Lung (tissue), 11 donors: ENCODE measurements at regions not wholly inside any gene's neighbourhood (a gene's known extent, or its start where the extent isn't known, plus 50 kb on each side); places are given as distances from the start of the nearest gene placed in this dataset.

Experiments used
- ATAC-seq: fragments of 200-7000 bp; cut with Tn5 transposase; one replicate; pipeline ENCODE4 v1.9.1; 2020; ENCODE audit warnings: moderate number of reproducible peaks; ENCODE audit not compliant: insufficient read depth, low FRiP score
- DNase-seq, 3 donors: peaks; one replicate each; pipeline ENCODE4 v3.0.0-alpha.2; 2013 to 2017
- H3K27ac ChIP-seq, 2 donors: one replicate each; pipeline ENCODE4 v1.5.1; 2013; ENCODE audit warnings: mild to moderate bottlenecking in 2 of 2, moderate library complexity in 2 of 2, control low read depth in 1 of 2, inconsistent platforms in 1 of 2, low read depth in 1 of 2, low read length in 1 of 2
- H3K27me3 ChIP-seq, 3 donors: one replicate each; pipeline ENCODE4 v1.5.1; 2013; ENCODE audit warnings: low read length in 2 of 3; ENCODE audit not compliant: control insufficient read depth in 3 of 3, insufficient read depth in 3 of 3
- H3K36me3 ChIP-seq, 4 donors: one replicate each; pipeline ENCODE4 v1.5.1; 2013; ENCODE audit warnings: low read length in 4 of 4, mild to moderate bottlenecking in 1 of 4, moderate library complexity in 1 of 4; ENCODE audit not compliant: control insufficient read depth in 4 of 4, insufficient read depth in 4 of 4
- H3K4me1 ChIP-seq, 5 donors: one replicate each; pipeline ENCODE4 v1.5.1; 2013; ENCODE audit warnings: low read length in 5 of 5, mild to moderate bottlenecking in 2 of 5, moderate library complexity in 1 of 5; ENCODE audit not compliant: control insufficient read depth in 5 of 5, insufficient read depth in 5 of 5
- H3K4me3 ChIP-seq: one replicate; pipeline ENCODE4 v1.5.1; 2013; ENCODE audit warnings: mild to moderate bottlenecking, control low read depth, moderate library complexity
- H3K9ac ChIP-seq, 2 donors: one replicate each; pipeline ENCODE4 v1.5.1; 2013; ENCODE audit warnings: low read length in 2 of 2, control low read depth in 1 of 2; ENCODE audit not compliant: insufficient read depth in 1 of 2
- H3K9me3 ChIP-seq, 4 donors: one replicate each; pipeline ENCODE4 v1.5.1; 2013; ENCODE audit warnings: low read length in 3 of 4, mild to moderate bottlenecking in 1 of 4, moderate library complexity in 1 of 4; ENCODE audit not compliant: control insufficient read depth in 4 of 4, insufficient read depth in 3 of 4
- WGBS, 2 donors: extraction: QIAGEN DNeasy Blood & Tissue Kit; methylation state at CpG; one replicate each; pipeline ENCODE4 v1.1.7; 2013; 5-methylcytosine and 5-hydroxymethylcytosine counted together
- TF ChIP-seq, protein P1 (sequence below): IDR thresholded peaks from 2 replicates; pipeline ENCODE4 v1.5.1; 2012; ENCODE audit warnings: mild to moderate bottlenecking; ENCODE audit errors: control extremely low read depth, extremely low read depth
- donor health status: control.
- donor health status: control.
- donor health status: Bipolar disorder and iron deficiency.
- donor health status: healthy.
- donor health status: DM: yes; HTN: yes; CAD: no.

DNA sequence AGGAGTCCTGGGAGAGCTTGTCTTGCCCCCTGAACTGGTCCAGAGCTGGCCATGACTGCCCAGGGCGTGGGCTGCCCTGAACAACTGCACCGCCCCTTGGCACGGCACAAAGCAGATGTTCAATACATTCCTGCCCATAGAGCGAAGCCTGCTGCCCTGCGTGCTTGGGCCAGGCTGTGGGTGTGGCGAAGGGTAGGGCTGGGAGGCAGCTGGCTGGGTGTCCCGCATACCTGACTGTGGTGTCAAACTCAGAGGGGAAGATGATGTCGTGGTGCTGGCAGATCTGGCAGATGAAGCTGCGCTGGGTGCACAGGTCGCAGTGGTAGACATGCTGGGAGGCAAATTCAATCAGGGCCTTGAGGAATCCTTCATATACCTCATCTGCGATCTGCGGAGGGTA is 124.2 kb upstream of the SMURF2 start:
- no peak for ATAC-seq
- no peak for DNase-seq
- H3K36me3 ChIP-seq: peaks cover 0 to 37% (median 8%) of the 10 kb centered on the region in 4 donors

DNA sequence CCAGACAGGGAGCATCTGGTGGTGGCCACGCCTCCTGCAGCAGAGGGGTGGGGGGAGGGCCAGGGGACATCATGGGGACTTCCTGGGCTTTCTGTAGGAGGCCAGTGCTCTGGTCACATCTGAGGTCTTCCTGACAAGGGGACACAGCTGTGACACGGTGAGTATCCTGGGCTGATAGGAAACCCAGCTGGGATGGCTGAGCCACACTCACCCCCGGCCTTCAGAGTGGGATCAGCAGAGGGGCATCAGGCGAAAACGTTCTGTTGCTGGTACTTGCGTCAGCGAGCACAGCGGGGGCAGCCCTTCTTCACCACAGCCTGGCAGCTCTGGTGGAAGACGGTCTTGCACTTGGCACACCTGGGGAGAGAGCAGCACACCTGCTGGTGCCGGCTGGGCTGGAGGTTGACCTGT is 122.9 kb upstream of the SMURF2 start:
- TF ChIP-seq, protein P1, sequence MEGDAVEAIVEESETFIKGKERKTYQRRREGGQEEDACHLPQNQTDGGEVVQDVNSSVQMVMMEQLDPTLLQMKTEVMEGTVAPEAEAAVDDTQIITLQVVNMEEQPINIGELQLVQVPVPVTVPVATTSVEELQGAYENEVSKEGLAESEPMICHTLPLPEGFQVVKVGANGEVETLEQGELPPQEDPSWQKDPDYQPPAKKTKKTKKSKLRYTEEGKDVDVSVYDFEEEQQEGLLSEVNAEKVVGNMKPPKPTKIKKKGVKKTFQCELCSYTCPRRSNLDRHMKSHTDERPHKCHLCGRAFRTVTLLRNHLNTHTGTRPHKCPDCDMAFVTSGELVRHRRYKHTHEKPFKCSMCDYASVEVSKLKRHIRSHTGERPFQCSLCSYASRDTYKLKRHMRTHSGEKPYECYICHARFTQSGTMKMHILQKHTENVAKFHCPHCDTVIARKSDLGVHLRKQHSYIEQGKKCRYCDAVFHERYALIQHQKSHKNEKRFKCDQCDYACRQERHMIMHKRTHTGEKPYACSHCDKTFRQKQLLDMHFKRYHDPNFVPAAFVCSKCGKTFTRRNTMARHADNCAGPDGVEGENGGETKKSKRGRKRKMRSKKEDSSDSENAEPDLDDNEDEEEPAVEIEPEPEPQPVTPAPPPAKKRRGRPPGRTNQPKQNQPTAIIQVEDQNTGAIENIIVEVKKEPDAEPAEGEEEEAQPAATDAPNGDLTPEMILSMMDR: no peak
- Histone ChIP-seq H3K9ac (no peak overlapping the region), H3K27ac (no peak overlapping the region), H3K36me3 (peaks cover 0 to 37% (median 8%) of the 10 kb centered on the region in 4 donors), H3K4me3 (no peak overlapping the region), H3K4me1 (peaks cover 0 to 14% (median 3%) of the 10 kb centered on the region in 5 donors), H3K27me3 (peaks cover 0 to 15% (median 14%) of the 10 kb centered on the region in 3 donors), H3K9me3 (no peaks in the 10 kb centered on the region)
- ATAC-seq (no peak), DNase-seq (no peak)
- 90 to 92% methylated on average over 10 of the region's 10 CpGs for WGBS, 2 donors

More for the DNA sequence above, 124.2 kb upstream of the SMURF2 start:
- Histone ChIP-seq H3K27ac (no peak overlapping the region), H3K9ac (no peak overlapping the region), H3K9me3 (no peaks in the 10 kb centered on the region), H3K4me1 (peaks cover 0 to 6% (median 0%) of the 10 kb centered on the region in 5 donors), H3K27me3 (peaks cover 0 to 11% (median 7%) of the 10 kb centered on the region in 3 donors), H3K4me3 (no peak overlapping the region)
- TF ChIP-seq, protein P1: no peak
- 93 to 94% methylated on average over 12 of the region's 12 CpGs for WGBS, 2 donors

DNA sequence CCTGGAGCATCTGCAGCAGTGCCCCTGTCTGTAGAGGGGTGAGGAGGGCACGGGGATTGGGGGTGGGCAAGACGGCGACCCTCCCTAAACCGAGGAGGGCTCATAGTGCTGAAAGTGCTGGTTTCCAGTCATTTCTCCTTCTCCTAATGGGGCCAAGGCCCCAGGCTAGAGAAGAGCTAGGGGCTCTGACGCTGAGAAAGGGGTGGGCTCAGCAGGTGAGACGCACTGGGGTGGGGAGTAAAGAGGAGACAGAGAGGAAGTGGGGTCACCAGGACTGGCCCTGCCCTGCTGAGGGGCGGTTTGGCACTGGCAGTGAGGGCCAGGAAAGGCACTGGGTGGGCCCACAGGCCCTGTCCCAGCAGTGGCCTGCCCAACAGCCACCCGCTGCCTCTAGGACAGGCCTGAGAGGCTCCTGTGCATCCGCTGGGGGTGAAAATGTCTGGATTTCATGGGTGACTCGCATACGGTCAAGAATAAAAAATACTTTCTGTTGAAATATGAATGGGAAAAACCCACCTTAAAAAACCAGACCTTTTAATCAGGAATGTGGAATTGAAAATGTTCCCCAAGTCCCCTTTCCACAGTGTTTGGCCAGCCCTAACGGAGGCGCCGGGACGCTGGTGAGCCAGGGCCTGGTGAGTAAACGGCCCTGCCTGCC is 122.4 kb upstream of the SMURF2 start:
- no peak overlapping the region for H3K9ac ChIP-seq
- H3K9me3 ChIP-seq: no peaks in the 10 kb centered on the region
- no peak for DNase-seq
- H3K4me3 ChIP-seq: no peak overlapping the region
- TF ChIP-seq, protein P1: no peak
- H3K27ac ChIP-seq: no peak overlapping the region
- WGBS, 2 donors: 88 to 91% methylated on average over 16 of the region's 16 CpGs
- ATAC-seq: no peak
- peaks cover 0 to 39% (median 8%) of the 10 kb centered on the region in 4 donors for H3K36me3 ChIP-seq
- H3K27me3 ChIP-seq: peaks cover 0 to 17% (median 15%) of the 10 kb centered on the region in 3 donors
- H3K4me1 ChIP-seq: peaks cover 0 to 18% (median 3%) of the 10 kb centered on the region in 5 donors
